ENCODE measurements at regions not wholly inside any gene's neighbourhood (a gene's known extent, or its start where the extent isn't known, plus 50 kb on each side); places are given as distances from the start of the nearest gene placed in this dataset.

DNA sequence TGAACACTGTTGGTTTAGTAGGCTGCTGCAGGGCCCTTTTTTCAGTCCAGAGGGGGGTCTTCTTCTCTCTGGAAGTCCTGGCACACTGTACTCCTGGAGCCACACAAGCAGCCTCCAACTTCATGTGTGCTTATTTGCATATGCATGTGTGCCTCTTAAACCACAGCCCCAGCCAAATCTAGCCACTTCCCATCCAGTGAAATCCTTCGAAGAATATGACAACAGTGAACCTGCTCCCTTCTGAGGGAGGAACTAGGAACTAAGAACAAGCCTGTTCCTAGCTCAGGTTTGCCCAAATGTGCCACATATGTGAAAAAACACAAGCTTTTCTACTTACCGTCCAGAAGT, 348.5 kb downstream of the FOXO1 start:
- TF ChIP-seq, protein P1, sequence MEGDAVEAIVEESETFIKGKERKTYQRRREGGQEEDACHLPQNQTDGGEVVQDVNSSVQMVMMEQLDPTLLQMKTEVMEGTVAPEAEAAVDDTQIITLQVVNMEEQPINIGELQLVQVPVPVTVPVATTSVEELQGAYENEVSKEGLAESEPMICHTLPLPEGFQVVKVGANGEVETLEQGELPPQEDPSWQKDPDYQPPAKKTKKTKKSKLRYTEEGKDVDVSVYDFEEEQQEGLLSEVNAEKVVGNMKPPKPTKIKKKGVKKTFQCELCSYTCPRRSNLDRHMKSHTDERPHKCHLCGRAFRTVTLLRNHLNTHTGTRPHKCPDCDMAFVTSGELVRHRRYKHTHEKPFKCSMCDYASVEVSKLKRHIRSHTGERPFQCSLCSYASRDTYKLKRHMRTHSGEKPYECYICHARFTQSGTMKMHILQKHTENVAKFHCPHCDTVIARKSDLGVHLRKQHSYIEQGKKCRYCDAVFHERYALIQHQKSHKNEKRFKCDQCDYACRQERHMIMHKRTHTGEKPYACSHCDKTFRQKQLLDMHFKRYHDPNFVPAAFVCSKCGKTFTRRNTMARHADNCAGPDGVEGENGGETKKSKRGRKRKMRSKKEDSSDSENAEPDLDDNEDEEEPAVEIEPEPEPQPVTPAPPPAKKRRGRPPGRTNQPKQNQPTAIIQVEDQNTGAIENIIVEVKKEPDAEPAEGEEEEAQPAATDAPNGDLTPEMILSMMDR (IDR thresholded peaks at IDR 0.05; ENCODE audit: low read depth, low read length) = no peak
- no peak for DNase-seq (ENCODE audit: extremely low read depth, low read depth)

DNA sequence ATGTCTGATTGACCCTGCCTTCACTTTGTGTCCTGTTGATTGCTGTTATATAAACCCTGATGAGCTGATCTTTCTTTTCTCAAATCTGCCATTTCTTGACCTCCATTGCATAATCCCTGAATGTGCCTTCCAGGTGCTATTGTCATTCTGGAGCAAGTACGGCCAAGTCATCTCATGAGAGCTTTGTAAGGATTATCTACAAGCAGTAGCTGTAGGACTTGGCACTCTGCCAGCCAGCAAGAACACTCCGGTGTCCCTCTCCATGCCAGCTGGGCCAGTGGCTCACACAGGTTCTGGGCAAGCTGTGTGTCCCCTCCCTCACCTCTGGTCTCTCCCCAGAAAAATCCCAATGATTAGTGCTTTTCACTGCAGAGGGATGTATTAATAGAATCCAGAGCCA, 348.1 kb downstream of the FOXO1 start:
- TF ChIP-seq, protein P1 (IDR thresholded peaks at IDR 0.05; ENCODE audit: low read depth, low read length) = no peak
- DNase-seq (ENCODE audit: extremely low read depth, low read depth) = no peak

- TF ChIP-seq, protein P1 (IDR thresholded peaks at IDR 0.05; ENCODE audit: low read depth, low read length) = no peak
- no peak for DNase-seq (ENCODE audit: extremely low read depth, low read depth)
Observed at GRCh38 chr13:40319699-40320579, 346.5 kb downstream of the FOXO1 start.

DNA sequence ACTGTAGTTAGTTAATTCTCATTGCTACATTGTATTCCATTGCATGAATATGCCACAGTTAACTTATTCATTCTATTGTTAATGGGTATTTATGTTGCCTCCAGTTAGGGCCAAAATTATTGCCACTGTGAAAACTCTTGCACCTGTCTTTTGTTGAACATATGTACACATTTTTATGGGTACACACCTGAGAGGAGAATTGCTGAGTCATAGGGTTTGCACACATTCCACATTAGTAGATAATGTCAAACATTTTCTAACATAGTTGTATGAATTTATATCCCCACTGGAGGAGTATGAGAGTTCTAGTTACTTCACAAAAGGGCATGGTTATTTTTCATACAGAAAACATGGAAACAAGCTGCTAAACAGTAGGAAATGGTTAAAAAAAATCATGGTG, 338.4 kb downstream of the FOXO1 start:
- no peak for DNase-seq (ENCODE audit: extremely low read depth, low read depth)
- TF ChIP-seq, protein P1 (IDR thresholded peaks at IDR 0.05; ENCODE audit: low read depth, low read length) = no peak

- DNase-seq (ENCODE audit: extremely low read depth, low read depth) = no peak
Observed at GRCh38 chr13:40329781-40330485, 336.5 kb downstream of the FOXO1 start.

GRCh38 chr13:40330950-40331349, 335.5 kb downstream of the FOXO1 start:
- TF ChIP-seq, protein P1 (IDR thresholded peaks at IDR 0.05; ENCODE audit: low read depth, low read length) = no peak
- DNase-seq (ENCODE audit: extremely low read depth, low read depth) = no peak

More at GRCh38 chr13:40329781-40330485, 336.5 kb downstream of the FOXO1 start:
- TF ChIP-seq, protein P1 (IDR thresholded peaks at IDR 0.05; ENCODE audit: low read depth, low read length) = no peak

DNA sequence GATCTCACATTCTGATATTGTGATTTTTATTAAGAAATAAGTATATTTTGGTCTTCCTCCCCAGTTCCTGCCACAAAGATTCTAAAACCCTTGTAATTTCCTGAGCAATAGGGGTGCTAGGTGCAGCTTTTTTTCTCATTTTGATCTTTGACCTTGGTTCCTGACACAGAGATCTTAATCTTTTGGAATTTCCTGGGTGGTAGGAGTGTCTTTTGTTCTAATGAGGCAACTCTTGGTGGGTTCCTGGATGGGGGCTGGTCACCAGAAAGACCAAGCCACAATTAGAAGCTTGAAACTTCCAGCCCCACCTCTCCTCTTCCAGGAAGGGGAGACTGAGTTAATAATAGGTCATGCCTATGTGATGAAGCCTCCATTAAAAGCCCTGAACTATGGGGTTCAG, 334.6 kb downstream of the FOXO1 start:
- DNase-seq (ENCODE audit: extremely low read depth, low read depth) = no peak
- TF ChIP-seq, protein P1 (IDR thresholded peaks at IDR 0.05; ENCODE audit: low read depth, low read length) = no peak
